HepG2 (cell line): ENCODE measurements at regions not wholly inside any gene's neighbourhood (a gene's known extent, or its start where the extent isn't known, plus 50 kb on each side); places are given as distances from the start of the nearest gene placed in this dataset.

Source experiments
- ATAC-seq: fragments of 200-7000 bp; cut with Tn5 transposase; 3 replicates; pipeline ENCODE4 v1.9.1; 2020; ENCODE audit warnings: mild to moderate bottlenecking, moderate library complexity
- BruUV-seq: library from RNA; stranded (reverse); fragments of 400-500 nt; replicated peaks from 2 replicates; lab custom pipeline; 2021; lab: Mats Ljungman, UMichigan
- CTCF ChIA-PET: fragments of 300-600 bp; formaldehyde crosslinking; extraction: SDS; loops from one replicate; lab custom pipeline; 2021; ENCODE audit warnings: low total read pairs, inconsistent platforms, low intra/inter-chr PET ratio; lab: Yijun Ruan, JAX
- POLR2A ChIA-PET: fragments of 350-600 bp; sonication (Branson Sonifier 250); formaldehyde crosslinking; loops from one replicate; lab custom pipeline; 2020; ENCODE audit warnings: antibody characterized with exemption, inconsistent platforms; lab: Yijun Ruan, JAX
- DNase-seq: peaks from one replicate; pipeline ENCODE4 v3.0.0-alpha.2; 2015; ENCODE audit warnings: low spot score
- FAIRE-seq: peaks from 3 replicates; lab custom pipeline; 2011; peaks lifted over from hg19 to GRCh38; lab: Jason Lieb, UNC
- H2AFZ ChIP-seq: one replicate; pipeline ENCODE4 v1.6.1; 2011; ENCODE audit warnings: low read length, inconsistent platforms
- H3K27ac ChIP-seq: fragments of 300-600 bp; 3 replicates; pipeline ENCODE4 v1.8.0; 2011; ENCODE audit warnings: mixed run types, mild to moderate bottlenecking, mixed read lengths, low read length, inconsistent platforms; ENCODE audit not compliant: insufficient read depth; ENCODE audit errors: extremely low read length
- H3K27me3 ChIP-seq, 2 experiments: fragments of 200-600 bp in 1 of 2; 2 replicates in 1 of 2; 3 replicates in 1 of 2; pipeline versions ENCODE4 v1.6.0 to v1.8.0; 2011; ENCODE audit warnings: low read length in 2 of 2, mild to moderate bottlenecking in 2 of 2, moderate library complexity in 2 of 2, inconsistent platforms in 1 of 2; ENCODE audit not compliant: insufficient read depth in 2 of 2, control insufficient read depth in 1 of 2
- H3K36me3 ChIP-seq, 2 experiments: fragments of 200-600 bp in 1 of 2; replicated peaks in 1 of 2; 2 replicates in 1 of 2; 3 replicates in 1 of 2; pipeline versions ENCODE4 v1.5.1 to v1.8.0; 2011; ENCODE audit warnings: low read length in 2 of 2, inconsistent platforms in 1 of 2; ENCODE audit not compliant: insufficient read depth in 2 of 2, control insufficient read depth in 1 of 2
- H3K4me1 ChIP-seq: 2 replicates; pipeline ENCODE4 v1.5.1; 2012; ENCODE audit warnings: low read length, inconsistent platforms; ENCODE audit not compliant: insufficient read depth
- H3K4me2 ChIP-seq: 2 replicates; pipeline ENCODE4 v1.6.0; 2011; ENCODE audit warnings: low read depth, low read length, inconsistent platforms
- H3K4me3 ChIP-seq, 3 experiments: fragments of 200-600 bp in 1 of 3; sonication (generic), shearing (Covaris generic) in 1 of 3; replicated peaks in 1 of 3; 2 replicates each; pipeline ENCODE4 v1.5.1; 2011 to 2016; ENCODE audit warnings: low read length in 3 of 3, inconsistent platforms in 2 of 3, low read depth in 2 of 3, mild to moderate bottlenecking in 2 of 3, control low read depth in 1 of 3, mixed read lengths in 1 of 3; ENCODE audit not compliant: insufficient read depth in 1 of 3
- H3K79me2 ChIP-seq: one replicate; pipeline ENCODE4 v1.6.1; 2011; ENCODE audit warnings: low read length, inconsistent platforms; ENCODE audit not compliant: insufficient read depth
- H3K9ac ChIP-seq: 2 replicates; pipeline ENCODE4 v1.6.0; 2011; ENCODE audit warnings: mild to moderate bottlenecking, low read depth, low read length, inconsistent platforms; ENCODE audit not compliant: insufficient read depth
- H3K9me3 ChIP-seq: 2 replicates; pipeline ENCODE4 v1.5.1; 2012; ENCODE audit warnings: mild to moderate bottlenecking, low read length
- H4K20me1 ChIP-seq: 2 replicates; pipeline ENCODE4 v1.6.0; 2011; ENCODE audit warnings: inconsistent platforms, mild to moderate bottlenecking, low read length, moderate library complexity; ENCODE audit not compliant: insufficient read depth
- HNF1A ChIP-seq, 2 experiments: sonication (generic) in 1 of 2; formaldehyde crosslinking in 1 of 2; IDR thresholded peaks; 2 replicates each; pipeline versions ENCODE4 v1.4.0 to v1.6.1; 2016 to 2020; ENCODE audit warnings: borderline replicate concordance in 1 of 2, low read depth in 1 of 2, mild to moderate bottlenecking in 1 of 2, missing genetic modification reagents in 1 of 2
- HOXD1 ChIP-seq: sonication (generic); formaldehyde crosslinking; IDR thresholded peaks from 2 replicates; pipeline ENCODE4 v1.5.0; 2020; ENCODE audit warnings: missing genetic modification reagents
- NFIC ChIP-seq: IDR thresholded peaks from 2 replicates; pipeline ENCODE4 v1.6.1; 2012; ENCODE audit warnings: mild to moderate bottlenecking, low read length, inconsistent platforms
- PREB ChIP-seq: sonication (generic); formaldehyde crosslinking; IDR thresholded peaks from 2 replicates; pipeline ENCODE4 v1.4.0; 2020; ENCODE audit warnings: missing genetic modification reagents
- PRMT3 ChIP-seq: sonication (generic); formaldehyde crosslinking; IDR thresholded peaks from 2 replicates; pipeline ENCODE4 v1.8.1; 2022; ENCODE audit warnings: low read depth, mild to moderate bottlenecking, moderate library complexity, missing genetic modification reagents, borderline replicate concordance
- WGBS: methylation state at CpG from one replicate; pipeline ENCODE4 v1.1.6; 2017; ENCODE audit warnings: low lambda C conversion rate; 5-methylcytosine and 5-hydroxymethylcytosine counted together
- in situ Hi-C: cut with HindIII; loops from 2 replicates; pipeline ENCODE4 v1.10.0; 2017; ENCODE audit warnings: low pct_unique_long_range_greater_than_20kb; ENCODE audit not compliant: extremely low pct_ligation_motif_present
- intact Hi-C: fragments of 100-400 bp; cut with micrococcal nuclease; formaldehyde crosslinking; loops from one replicate; pipeline ENCODE4 v1.10.0; 2022; ENCODE audit not compliant: unreplicated experiment
- TF ChIP-seq, protein P1 (sequence below): sonication (generic); formaldehyde crosslinking; IDR thresholded peaks from 2 replicates; pipeline ENCODE4 v1.4.0; 2020; ENCODE audit warnings: missing genetic modification reagents; ENCODE audit errors: not compliant biosample characterization
- TF ChIP-seq, protein P2 (sequence below): sonication (generic); formaldehyde crosslinking; IDR thresholded peaks from 2 replicates; pipeline ENCODE4 v1.4.0; 2020; ENCODE audit warnings: missing genetic modification reagents

- Histone ChIP-seq H3K4me3 (no peak overlapping the region), H3K9ac (no peak overlapping the region), H3K4me1 (no peaks in the 10 kb centered on the region), H3K27me3 (no peaks in the 10 kb centered on the region), H3K79me2 (no peaks in the 10 kb centered on the region), H3K4me2 (no peak overlapping the region), H3K9me3 (no peaks in the 10 kb centered on the region), H3K36me3 (no peaks in the 10 kb centered on the region), H2AFZ (no peak overlapping the region), H3K27ac (no peak overlapping the region), H4K20me1 (no peaks in the 10 kb centered on the region)
- TF ChIP-seq HNF1A (IDR thresholded peaks at IDR 0.05; ENCODE audit: low read depth), result no peak
- no peak for TF ChIP-seq HNF1A (CRISPR knock-in tag; IDR thresholded peaks at IDR 0.05; ENCODE audit: borderline replicate concordance)
- TF ChIP-seq HOXD1 (CRISPR knock-in tag), result no peak
- TF ChIP-seq, protein P1, sequence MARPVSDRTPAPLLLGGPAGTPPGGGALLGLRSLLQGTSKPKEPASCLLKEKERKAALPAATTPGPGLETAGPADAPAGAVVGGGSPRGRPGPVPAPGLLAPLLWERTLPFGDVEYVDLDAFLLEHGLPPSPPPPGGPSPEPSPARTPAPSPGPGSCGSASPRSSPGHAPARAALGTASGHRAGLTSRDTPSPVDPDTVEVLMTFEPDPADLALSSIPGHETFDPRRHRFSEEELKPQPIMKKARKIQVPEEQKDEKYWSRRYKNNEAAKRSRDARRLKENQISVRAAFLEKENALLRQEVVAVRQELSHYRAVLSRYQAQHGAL (CRISPR knock-in tag), result no peak
- no peak for TF ChIP-seq NFIC
- TF ChIP-seq PREB (CRISPR knock-in tag), result no peak
- TF ChIP-seq, protein P2, sequence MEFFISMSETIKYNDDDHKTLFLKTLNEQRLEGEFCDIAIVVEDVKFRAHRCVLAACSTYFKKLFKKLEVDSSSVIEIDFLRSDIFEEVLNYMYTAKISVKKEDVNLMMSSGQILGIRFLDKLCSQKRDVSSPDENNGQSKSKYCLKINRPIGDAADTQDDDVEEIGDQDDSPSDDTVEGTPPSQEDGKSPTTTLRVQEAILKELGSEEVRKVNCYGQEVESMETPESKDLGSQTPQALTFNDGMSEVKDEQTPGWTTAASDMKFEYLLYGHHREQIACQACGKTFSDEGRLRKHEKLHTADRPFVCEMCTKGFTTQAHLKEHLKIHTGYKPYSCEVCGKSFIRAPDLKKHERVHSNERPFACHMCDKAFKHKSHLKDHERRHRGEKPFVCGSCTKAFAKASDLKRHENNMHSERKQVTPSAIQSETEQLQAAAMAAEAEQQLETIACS, result no peak
- TF ChIP-seq PRMT3 (CRISPR knock-in tag), result no peak
- DNase-seq, result no peak
- BruUV-seq, result no TSS peak
- ATAC-seq, result no peak
- POLR2A ChIA-PET, result no interaction called here
- in situ Hi-C loops (no loop called here), intact Hi-C loops (no loop called here)
- no peak for FAIRE-seq
- CTCF ChIA-PET, result no interaction called here
- WGBS, result 43% methylated on average over 7 of the region's 7 CpGs
These were observed 184.8 kb downstream of the GPAM start for GRCh38 chr10:111998728-111999127.
